ENCODE measurements at regions not wholly inside any gene's neighbourhood (a gene's known extent, or its start where the extent isn't known, plus 50 kb on each side); places are given as distances from the start of the nearest gene placed in this dataset.
A peak's percentile ranks its signal among the peaks of the same experiment; 100 is the strongest.
"Not testable (repeated sequence)": the region's sequence is repeated elsewhere in the genome, so short reads cannot be mapped to it uniquely, and the experiment has no call there.

DNA sequence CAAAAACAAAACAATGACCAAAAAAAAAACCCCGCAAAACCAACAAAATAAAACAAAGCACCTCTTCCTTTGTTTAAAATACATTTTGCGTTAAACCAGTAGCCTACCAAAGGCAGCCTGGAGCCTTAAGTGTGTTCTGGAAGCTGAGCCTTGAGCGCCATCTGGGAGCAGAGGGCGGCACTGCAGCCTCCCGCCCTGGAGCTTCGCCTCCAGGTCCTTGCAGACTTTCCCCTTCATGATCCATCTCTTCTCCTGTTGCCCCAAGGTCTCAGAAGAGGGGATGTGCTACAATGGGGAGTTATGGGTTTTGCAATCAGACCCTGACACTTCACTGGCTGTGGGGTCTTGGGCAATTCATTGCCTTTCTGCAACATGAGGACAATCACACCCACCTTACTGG is 204.9 kb downstream of the NPIPA8 start:
- TF ChIP-seq CTCF (IDR thresholded peaks at IDR 0.05): peak in 4 of 5 experiments; percentile 34 to 50 (median 42)
- DNase-seq; H3K9me3 ChIP-seq; H3K4me1 ChIP-seq; in situ Hi-C loops (cut with MboI; ENCODE audit: low pct_ligation_motif_present in 1 of 4, low pct_unique_long_range_greater_than_20kb in 1 of 4, low sequenced_read_pairs in 3 of 4); H3K4me3 ChIP-seq; H3K36me3 ChIP-seq; H3K27ac ChIP-seq; intact Hi-C loops (cut with DNase I; ENCODE audit: low total_unique reads); H3K27me3 ChIP-seq: not testable (repeated sequence)
- 0 to 2% methylated on average over 1 to 3 of the region's 6 CpGs for WGBS, 2 donors (ENCODE audit: low coverage in 1 of 2)

DNA sequence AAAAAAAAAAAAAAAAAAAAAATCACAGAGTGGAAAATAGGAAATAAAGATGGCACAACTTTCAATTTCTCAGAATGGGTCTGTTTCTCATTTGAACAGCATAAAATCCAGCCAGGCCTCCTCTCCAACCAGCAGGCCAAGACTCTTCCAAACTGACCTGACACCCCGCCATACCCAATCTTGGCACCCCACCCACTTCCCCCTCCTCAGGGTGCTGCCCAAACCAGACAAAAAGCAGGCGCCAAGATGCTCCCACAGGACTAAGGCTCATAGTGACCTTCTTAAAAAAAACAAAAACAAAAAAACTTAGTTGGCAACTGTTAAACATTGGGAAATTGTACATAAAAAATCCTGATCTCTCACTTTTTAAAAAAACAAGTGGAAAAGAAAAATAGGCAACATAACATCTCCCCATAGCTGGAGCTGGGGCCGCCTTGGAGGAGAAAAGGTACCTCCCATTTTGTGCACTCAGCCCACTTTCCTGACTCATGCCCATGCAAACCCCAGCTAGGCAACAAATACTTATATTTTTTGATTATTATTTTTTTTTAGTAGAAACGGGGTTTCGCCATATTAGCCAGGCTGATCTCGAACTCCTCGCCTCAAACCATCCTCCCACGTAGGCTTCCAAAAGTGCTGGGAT is 205.9 kb downstream of the NPIPA8 start:
- H3K9me3 ChIP-seq; intact Hi-C loops (cut with DNase I; ENCODE audit: low total_unique reads); H3K4me3 ChIP-seq; H3K27ac ChIP-seq; DNase-seq; H3K36me3 ChIP-seq; H3K27me3 ChIP-seq; H3K4me1 ChIP-seq; in situ Hi-C loops (cut with MboI; ENCODE audit: low pct_ligation_motif_present in 1 of 4, low pct_unique_long_range_greater_than_20kb in 1 of 4, low sequenced_read_pairs in 3 of 4): not testable (repeated sequence)
- WGBS, 2 donors (ENCODE audit: low coverage in 1 of 2): 71 to 81% methylated on average over 2 to 7 of the region's 8 CpGs

DNA sequence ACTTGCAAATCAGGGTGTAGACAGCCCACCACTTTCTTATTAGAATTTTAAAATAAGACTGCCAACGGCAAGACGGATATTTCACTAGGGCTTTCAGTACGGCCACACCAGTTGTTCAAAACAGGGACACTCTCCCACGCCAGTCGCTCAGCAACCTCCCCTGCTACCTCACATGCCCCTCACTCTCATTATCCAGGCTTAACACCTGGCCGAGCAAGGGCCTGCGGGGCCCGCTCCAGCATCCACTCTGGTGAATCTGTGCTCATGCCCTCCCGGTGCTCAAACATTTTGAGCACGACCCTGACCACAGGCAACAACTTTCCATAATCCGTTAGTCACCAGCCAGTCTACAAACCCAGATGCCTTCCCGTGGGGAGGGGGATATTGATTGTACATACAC is 209.5 kb downstream of the NPIPA8 start:
- H3K27ac ChIP-seq; DNase-seq; in situ Hi-C loops (cut with MboI; ENCODE audit: low pct_ligation_motif_present in 1 of 4, low pct_unique_long_range_greater_than_20kb in 1 of 4, low sequenced_read_pairs in 3 of 4); H3K4me1 ChIP-seq; H3K27me3 ChIP-seq; intact Hi-C loops (cut with DNase I; ENCODE audit: low total_unique reads); H3K9me3 ChIP-seq; H3K4me3 ChIP-seq; H3K36me3 ChIP-seq: not testable (repeated sequence)
- WGBS, 2 donors (ENCODE audit: low coverage in 1 of 2): 60 to 80% methylated on average over 1 to 2 of the region's 12 CpGs

- H3K9me3 ChIP-seq; H3K4me3 ChIP-seq; H3K36me3 ChIP-seq; intact Hi-C loops (cut with DNase I; ENCODE audit: low total_unique reads); H3K27ac ChIP-seq; DNase-seq; H3K4me1 ChIP-seq; in situ Hi-C loops (cut with MboI; ENCODE audit: low pct_ligation_motif_present in 1 of 4, low pct_unique_long_range_greater_than_20kb in 1 of 4, low sequenced_read_pairs in 3 of 4); H3K27me3 ChIP-seq: not testable (repeated sequence)
- 65 to 67% methylated on average over 1 to 3 of the region's 4 CpGs for WGBS, 2 donors (ENCODE audit: low coverage in 1 of 2)
Observed at GRCh38 chr16:18119092-18119491, 217.4 kb downstream of the NPIPA8 start.

GRCh38 chr16:18118684-18119083 is 217.9 kb downstream of the NPIPA8 start:
- H3K4me3 ChIP-seq; H3K27ac ChIP-seq; H3K27me3 ChIP-seq; DNase-seq; intact Hi-C loops (cut with DNase I; ENCODE audit: low total_unique reads); H3K9me3 ChIP-seq; in situ Hi-C loops (cut with MboI; ENCODE audit: low pct_ligation_motif_present in 1 of 4, low pct_unique_long_range_greater_than_20kb in 1 of 4, low sequenced_read_pairs in 3 of 4); H3K36me3 ChIP-seq; H3K4me1 ChIP-seq: not testable (repeated sequence)
- WGBS, 2 donors (ENCODE audit: low coverage in 1 of 2): 69% methylated on average over 4 of the region's 5 CpGs; no CpG with 5 or more reads in 1 of the 2 donors

DNA sequence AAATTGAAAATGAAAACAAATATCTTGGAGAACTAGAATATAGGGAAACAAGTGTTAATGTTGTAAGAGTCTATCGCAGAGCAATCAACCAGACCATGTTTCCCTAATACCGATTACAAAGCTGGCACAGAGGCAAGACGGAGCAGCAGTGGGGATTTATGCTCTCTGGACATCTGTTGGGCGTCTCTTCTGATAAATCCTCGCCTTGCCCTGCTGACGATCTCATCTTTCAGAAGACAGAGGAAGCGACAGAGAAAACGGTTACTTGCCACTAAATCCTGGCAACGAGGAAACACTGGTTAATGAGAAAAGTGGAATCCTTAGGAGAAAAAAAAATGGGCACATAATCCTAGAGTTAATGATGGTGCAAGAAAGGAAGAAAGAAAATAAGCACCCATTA is 218.5 kb downstream of the NPIPA8 start:
- in situ Hi-C loops (cut with MboI; ENCODE audit: low pct_ligation_motif_present in 1 of 4, low pct_unique_long_range_greater_than_20kb in 1 of 4, low sequenced_read_pairs in 3 of 4); H3K27ac ChIP-seq; DNase-seq; H3K4me3 ChIP-seq; H3K27me3 ChIP-seq; H3K36me3 ChIP-seq; H3K9me3 ChIP-seq; intact Hi-C loops (cut with DNase I; ENCODE audit: low total_unique reads); H3K4me1 ChIP-seq: not testable (repeated sequence)
- 66 to 84% methylated on average over 5 to 9 of the region's 9 CpGs for WGBS, 2 donors (ENCODE audit: low coverage in 1 of 2)

DNA sequence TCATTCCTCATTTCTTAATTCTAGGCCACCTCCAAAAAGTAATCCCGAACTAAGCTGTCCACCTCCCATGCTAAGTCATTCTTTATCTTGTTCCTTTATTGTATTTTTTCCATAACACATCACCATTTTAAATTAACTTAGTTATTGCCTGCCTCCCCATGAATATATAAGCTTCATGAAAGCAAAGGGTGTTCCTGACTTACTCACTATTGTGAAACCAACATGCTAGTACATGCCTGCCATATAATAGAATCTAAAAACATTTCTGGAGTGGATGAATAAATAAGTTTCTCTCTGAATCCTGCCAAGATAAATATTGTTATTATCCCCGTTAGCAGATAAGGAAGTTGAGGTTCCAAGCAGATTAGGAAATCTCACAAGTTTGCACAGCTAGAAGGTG is 232.1 kb downstream of the NPIPA8 start:
- H3K4me1 ChIP-seq; intact Hi-C loops (cut with DNase I; ENCODE audit: low total_unique reads); DNase-seq; H3K9me3 ChIP-seq; H3K36me3 ChIP-seq; H3K4me3 ChIP-seq; H3K27me3 ChIP-seq; H3K27ac ChIP-seq; in situ Hi-C loops (cut with MboI; ENCODE audit: low pct_ligation_motif_present in 1 of 4, low pct_unique_long_range_greater_than_20kb in 1 of 4, low sequenced_read_pairs in 3 of 4): not testable (repeated sequence)
- 55% methylated on average over 2 of the region's 2 CpGs; no CpG with 5 or more reads in 1 of the 2 donors for WGBS, 2 donors (ENCODE audit: low coverage in 1 of 2)

- H3K27me3 ChIP-seq; in situ Hi-C loops (cut with MboI; ENCODE audit: low pct_ligation_motif_present in 1 of 4, low pct_unique_long_range_greater_than_20kb in 1 of 4, low sequenced_read_pairs in 3 of 4); intact Hi-C loops (cut with DNase I; ENCODE audit: low total_unique reads); H3K9me3 ChIP-seq; H3K4me3 ChIP-seq; H3K27ac ChIP-seq; DNase-seq; H3K4me1 ChIP-seq; H3K36me3 ChIP-seq: not testable (repeated sequence)
- WGBS, 2 donors (ENCODE audit: low coverage in 1 of 2): no CpG with 5 or more reads among the region's 2 CpGs
Observed at GRCh38 chr16:18101077-18101476, 235.5 kb downstream of the NPIPA8 start.

DNA sequence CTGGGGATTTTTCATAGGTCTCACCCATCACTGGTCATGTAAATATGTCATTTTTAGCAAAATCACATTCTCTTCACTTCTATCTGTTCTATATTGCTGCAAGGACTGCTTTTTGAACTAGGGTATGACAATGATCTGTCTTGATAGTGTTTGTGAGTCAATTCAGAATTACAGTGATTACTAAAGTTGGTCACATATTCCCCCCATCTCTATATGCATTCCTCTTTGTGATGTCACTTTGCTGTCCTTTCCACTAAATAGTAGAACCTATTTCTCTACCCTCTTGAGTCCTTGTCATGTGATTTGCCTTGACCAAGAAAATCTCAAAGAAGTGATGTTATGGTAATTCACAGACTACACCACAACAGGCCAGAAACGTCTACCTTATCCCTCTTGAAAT is 243.9 kb downstream of the NPIPA8 start:
- in situ Hi-C loops (cut with MboI; ENCODE audit: low pct_ligation_motif_present in 1 of 4, low pct_unique_long_range_greater_than_20kb in 1 of 4, low sequenced_read_pairs in 3 of 4); DNase-seq; H3K4me3 ChIP-seq; H3K27ac ChIP-seq; intact Hi-C loops (cut with DNase I; ENCODE audit: low total_unique reads); H3K9me3 ChIP-seq; H3K4me1 ChIP-seq; H3K27me3 ChIP-seq; H3K36me3 ChIP-seq: not testable (repeated sequence)
- 53% methylated on average over 1 of the region's 1 CpG; no CpG with 5 or more reads in 1 of the 2 donors for WGBS, 2 donors (ENCODE audit: low coverage in 1 of 2)

- intact Hi-C loops (cut with DNase I; ENCODE audit: low total_unique reads); H3K36me3 ChIP-seq; H3K27me3 ChIP-seq; in situ Hi-C loops (cut with MboI; ENCODE audit: low pct_ligation_motif_present in 1 of 4, low pct_unique_long_range_greater_than_20kb in 1 of 4, low sequenced_read_pairs in 3 of 4); H3K9me3 ChIP-seq; H3K27ac ChIP-seq; H3K4me1 ChIP-seq; H3K4me3 ChIP-seq; DNase-seq: not testable (repeated sequence)
- 82% methylated on average over 1 of the region's 2 CpGs; no CpG with 5 or more reads in 1 of the 2 donors for WGBS, 2 donors (ENCODE audit: low coverage in 1 of 2)
Observed at GRCh38 chr16:18080658-18081363, 255.7 kb downstream of the NPIPA8 start.
